RWPE1 (cell line): ENCODE measurements at regions not wholly inside any gene's neighbourhood (a gene's known extent, or its start where the extent isn't known, plus 50 kb on each side); places are given as distances from the start of the nearest gene placed in this dataset.

Experiments
- CTCF ChIA-PET: fragments of 350-600 bp; sonication (Branson Sonifier 250); formaldehyde crosslinking; extraction: SDS; loops from one replicate; lab custom pipeline; 2021; lab: Yijun Ruan, JAX
- POLR2A ChIA-PET: fragments of 400-600 bp; formaldehyde crosslinking; extraction: SDS; loops from one replicate; lab custom pipeline; 2020; ENCODE audit warnings: antibody characterized with exemption; ENCODE audit not compliant: low non-redundant PET; lab: Yijun Ruan, JAX
- DNase-seq: peaks from one replicate; pipeline ENCODE4 v3.0.0; 2012; ENCODE audit warnings: low spot score
- H3K27ac ChIP-seq: fragments of 450-650 bp; 2 replicates; pipeline ENCODE4 v1.5.1; 2017
- CTCF ChIP-seq: fragments of 450-650 bp; conservative IDR thresholded peaks from 2 replicates; pipeline ENCODE4 v1.5.1; 2017; ENCODE audit warnings: low read depth, mild to moderate bottlenecking

DNA sequence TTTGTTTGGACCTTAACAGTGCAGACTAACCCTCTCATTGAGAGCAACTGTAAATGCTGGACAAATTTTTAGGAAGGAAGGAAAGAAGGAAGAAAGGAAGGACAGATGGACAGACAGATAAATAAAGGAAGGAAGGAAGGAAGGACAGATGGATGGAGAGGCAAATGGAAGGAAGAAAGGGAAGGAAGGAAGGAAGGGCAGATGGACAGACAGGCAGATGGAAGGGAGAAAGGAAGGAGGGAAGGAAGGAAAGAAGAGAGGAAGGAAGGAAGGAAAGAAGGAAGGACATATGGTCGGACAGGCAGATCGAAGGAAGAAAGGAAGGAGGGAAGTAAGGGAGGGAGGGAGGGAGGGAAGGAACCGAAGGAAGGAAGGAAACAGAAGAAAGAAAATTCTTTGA, 388.5 kb upstream of the CDH4 start:
- ChIA-PET POLR2A (no interaction called here), CTCF (interaction anchor here (0.6 kb wide), 2 partner anchors 79 to 231 kb away, joined by 3 to 4 read pairs; no protein-coding TSS in a partner anchor)
- H3K27ac ChIP-seq = no peak overlapping the region

DNA sequence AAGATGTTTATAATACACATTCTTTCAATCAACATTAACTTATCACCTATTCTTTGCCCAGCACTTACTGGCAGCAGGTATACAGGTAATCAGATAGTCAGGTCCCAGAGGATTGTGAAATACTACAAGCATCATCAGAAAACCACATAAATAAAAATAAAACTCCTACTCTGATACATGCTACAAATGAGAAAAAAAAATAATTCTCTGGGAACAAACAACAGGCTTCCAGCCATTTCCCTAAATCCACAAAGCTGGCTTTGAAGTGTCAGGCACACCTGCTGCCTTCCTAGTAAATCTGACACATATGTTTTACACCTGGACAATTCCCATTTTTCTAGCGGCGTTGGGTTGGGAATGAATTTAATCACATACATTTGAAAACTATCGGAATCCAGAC, 384.5 kb upstream of the CDH4 start:
- no peak for TF ChIP-seq CTCF
- ChIA-PET CTCF (interaction anchor here (0.8 kb wide), 1 partner anchor 154 kb away, joined by 4 read pairs; no protein-coding TSS in a partner anchor), POLR2A (no interaction called here)
- DNase-seq = no peak
- H3K27ac ChIP-seq = no peak overlapping the region

More for the DNA sequence above, 388.5 kb upstream of the CDH4 start:
- DNase-seq = no peak
- no peak for TF ChIP-seq CTCF

- POLR2A ChIA-PET = no interaction called here
- TF ChIP-seq CTCF = no peak
These were observed 383.7 kb upstream of the CDH4 start for GRCh38 chr20:60868316-60868891.

DNA sequence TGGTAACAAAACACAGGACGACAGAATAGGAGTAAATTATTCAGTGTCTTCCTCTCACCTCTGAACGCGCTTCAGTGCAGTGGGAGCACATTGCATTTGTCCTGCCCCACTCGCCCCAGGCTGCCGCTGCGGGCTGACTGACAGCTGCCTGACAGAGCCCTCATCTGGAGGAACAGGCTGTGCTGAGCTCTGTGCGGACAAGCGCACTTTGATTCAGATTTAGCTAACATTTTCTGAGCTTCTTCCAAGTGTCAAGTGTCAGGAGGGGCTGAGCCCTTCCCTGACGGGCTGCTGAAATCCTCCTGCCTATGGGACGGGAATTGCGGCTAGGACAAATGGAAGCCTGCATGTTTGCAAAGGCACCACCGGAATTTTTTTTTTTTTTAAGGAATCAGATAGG, 383.0 kb upstream of the CDH4 start:
- no peak overlapping the region for H3K27ac ChIP-seq
- TF ChIP-seq CTCF = no peak
- ChIA-PET POLR2A (no interaction called here), CTCF (interaction anchor here (0.6 kb wide), 1 partner anchor 32 kb away, joined by 4 read pairs; no protein-coding TSS in a partner anchor)
- no peak for DNase-seq

More at GRCh38 chr20:60868316-60868891, 383.7 kb upstream of the CDH4 start:
- H3K27ac ChIP-seq = no peak overlapping the region
- CTCF ChIA-PET = no interaction called here
- no peak for DNase-seq

GRCh38 chr20:60869625-60870024, 382.4 kb upstream of the CDH4 start:
- POLR2A ChIA-PET = no interaction called here
- no peak for TF ChIP-seq CTCF
- no peak overlapping the region for H3K27ac ChIP-seq
- CTCF ChIA-PET = interaction anchor here (0.5 to 0.6 kb wide), 2 partner anchors 32 to 659 kb away, joined by 3 to 4 read pairs; no protein-coding TSS in a partner anchor
- peak; percentile 22 for DNase-seq

DNA sequence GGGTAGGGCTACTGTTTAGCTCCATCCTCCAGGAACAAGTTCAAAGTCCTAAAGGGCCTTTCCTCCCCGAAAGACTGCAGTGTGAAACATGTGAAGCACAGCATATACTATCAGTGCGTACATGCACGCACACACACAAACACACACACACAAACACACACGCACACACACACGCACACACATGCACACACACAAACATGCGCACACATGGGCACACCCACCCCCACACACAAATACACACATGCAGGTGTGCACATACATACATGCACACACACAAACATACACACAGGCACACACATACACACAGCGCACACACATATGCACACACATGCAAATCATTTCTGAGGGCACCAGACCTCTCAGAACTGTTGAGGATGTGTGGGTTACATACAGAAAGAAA, 382.0 kb upstream of the CDH4 start:
- H3K27ac ChIP-seq = no peak overlapping the region
- no peak for TF ChIP-seq CTCF
- ChIA-PET POLR2A (no interaction called here), CTCF (interaction anchor here (0.5 kb wide), 1 partner anchor 660 kb away, joined by 3 read pairs; no protein-coding TSS in a partner anchor)
- no peak for DNase-seq
